SH-SY5Y (cell line): ENCODE measurements at regions not wholly inside any gene's neighbourhood (a gene's known extent, or its start where the extent isn't known, plus 50 kb on each side); places are given as distances from the start of the nearest gene placed in this dataset.

ENCODE experiments used
- GATA2 ChIP-seq: IDR thresholded peaks from 2 replicates; pipeline ENCODE4 v1.6.1; 2011; ENCODE audit warnings: mild to moderate bottlenecking, low read depth, low read length
- GATA3 ChIP-seq: IDR thresholded peaks from 2 replicates; pipeline ENCODE4 v1.6.1; 2011; ENCODE audit warnings: low read depth, mild to moderate bottlenecking, low read length, moderate library complexity

- TF ChIP-seq GATA2 (no peak), GATA3 (no peak)
Observed at GRCh38 chr13:22047785-22048104, 376.9 kb downstream of the FGF9 start.
